ENCODE measurements at regions not wholly inside any gene's neighbourhood (a gene's known extent, or its start where the extent isn't known, plus 50 kb on each side); places are given as distances from the start of the nearest gene placed in this dataset.

DNA sequence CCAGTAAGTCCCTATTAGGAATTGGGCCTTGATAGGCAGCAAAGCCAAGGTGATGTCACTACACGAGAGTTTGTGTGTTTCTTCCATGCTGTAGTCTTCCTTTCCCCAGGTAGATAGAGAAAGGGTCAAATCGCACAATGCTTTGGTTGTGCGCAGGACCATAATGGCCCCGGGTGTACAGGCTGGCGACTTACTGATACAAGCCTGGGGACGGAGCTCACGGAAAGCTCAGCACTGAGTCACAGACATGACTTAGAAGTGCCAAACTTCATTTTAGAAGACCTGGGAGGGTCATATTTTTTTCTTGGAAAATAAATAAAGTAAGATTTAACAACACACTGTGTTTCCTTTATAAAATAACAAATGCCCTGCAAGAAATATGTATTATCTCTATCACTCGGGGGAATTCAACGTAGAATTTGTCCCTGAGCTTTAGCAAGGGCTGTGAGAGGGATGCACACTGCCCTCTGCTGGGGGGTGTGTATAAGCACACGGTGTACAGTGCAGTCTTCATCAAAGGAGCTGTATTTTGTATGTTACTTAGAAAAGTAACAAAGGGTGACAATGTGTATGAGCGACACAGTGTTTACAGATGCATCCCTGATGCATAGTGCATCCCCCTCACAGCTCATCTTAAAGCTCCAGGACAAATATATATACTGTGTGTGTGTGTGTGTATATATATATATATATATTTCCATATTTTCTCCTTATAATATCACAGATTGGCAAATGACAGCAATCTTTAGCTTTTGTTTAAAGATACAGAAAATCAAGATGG, 254.5 kb upstream of the VEGFC start:
- DNase-seq (ENCODE audit: low read depth in 2 of 2): peak; percentile 85 to 86

DNA sequence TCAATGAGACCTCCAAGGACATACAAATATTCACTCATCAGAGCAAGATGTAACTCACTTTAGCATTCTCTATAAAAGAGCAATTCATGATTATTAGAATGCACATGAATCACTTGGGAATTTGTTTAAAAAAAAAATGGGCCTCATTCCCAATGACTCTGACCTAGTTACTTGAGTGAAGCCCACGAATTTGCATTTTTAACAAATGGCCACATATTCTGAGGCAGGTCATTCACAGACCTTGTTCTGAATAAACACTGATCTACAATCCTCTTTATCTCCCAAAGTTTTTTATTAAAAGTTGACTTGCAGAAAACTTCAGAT, 255.1 kb upstream of the VEGFC start:
- no peak for DNase-seq (ENCODE audit: low read depth in 2 of 2)

DNA sequence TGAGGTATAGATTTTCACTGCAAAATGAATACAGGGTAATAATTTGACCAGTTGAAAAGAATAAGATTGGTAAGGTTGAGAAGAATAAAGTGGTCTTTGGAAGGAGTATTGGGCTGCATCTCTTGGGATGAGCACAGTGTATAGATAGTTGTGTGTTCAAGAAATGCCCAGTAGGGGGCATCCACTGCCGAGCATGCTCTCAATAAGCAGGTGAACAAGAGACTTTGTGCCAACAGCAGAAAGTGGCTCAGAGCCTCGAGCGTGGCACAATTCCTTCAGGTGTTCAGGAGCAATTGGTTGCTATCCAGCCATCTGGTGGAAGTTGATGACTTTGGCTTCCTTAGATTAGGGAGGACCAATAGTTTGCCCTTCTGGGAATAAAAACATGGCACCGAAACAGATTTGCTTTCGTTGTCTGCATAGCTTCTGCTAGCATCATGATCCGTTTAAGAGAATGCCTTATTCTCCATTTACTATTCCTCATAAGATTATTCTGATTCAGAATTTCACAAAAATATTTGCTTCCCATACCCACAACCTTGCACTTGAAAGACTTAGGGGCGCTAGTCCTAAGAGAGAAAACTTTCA, 258.1 kb upstream of the NEIL3 start:
- peak; percentile 45 to 49 for DNase-seq (ENCODE audit: low read depth in 2 of 2)

DNA sequence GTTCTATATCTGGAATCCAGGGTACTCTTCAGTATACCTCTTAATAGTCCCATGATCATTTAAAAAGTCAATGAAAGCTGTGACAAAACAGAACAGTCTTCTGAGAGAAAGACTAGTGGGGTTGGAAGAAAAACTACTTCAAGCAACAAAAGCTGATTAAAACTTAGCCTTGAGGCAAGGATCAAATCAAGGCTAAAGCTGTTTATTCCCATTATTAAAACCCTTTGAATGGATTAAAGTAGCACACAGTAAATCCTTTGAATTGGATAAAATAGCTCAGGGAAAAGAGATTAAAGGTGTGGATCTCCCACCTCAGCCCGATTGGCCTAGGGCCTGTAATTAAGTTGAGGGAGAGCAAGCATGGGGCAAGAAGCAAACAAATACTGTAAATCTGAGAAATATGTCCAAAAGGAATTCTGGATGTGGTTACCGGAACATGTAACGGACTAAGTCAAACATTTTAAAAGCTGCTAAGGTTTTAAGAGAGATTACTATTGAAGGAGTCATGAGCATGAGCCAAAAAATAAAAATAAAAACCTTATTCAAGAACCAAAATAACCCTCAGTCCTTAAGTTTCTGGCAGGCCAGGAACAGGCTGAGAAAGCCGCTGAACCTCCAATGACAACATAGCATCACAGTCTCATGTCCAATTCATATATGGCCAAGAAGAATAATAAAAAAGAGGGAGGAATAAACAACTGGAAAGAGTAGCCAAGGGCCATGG, 257.3 kb upstream of the NEIL3 start:
- no peak for DNase-seq (ENCODE audit: low read depth in 2 of 2)

DNA sequence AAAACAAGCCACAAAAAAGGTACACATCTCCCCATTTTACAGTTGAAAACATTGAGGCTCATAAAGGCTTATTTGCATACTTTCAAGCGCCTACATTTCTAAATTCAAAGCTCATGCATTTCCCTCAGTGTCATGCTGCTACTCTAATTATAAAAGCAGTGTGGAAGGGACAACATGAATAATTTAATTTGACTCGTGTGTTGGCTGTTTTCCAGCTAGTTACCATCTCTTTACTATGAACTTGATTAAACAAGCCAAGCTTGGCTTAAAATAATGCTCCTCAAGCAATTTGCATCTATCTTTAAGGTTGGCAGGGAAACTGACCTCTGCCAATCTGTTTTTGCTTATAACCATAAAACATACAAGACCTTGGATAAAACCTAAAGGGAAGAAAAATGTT, 252.5 kb upstream of the NEIL3 start:
- DNase-seq (ENCODE audit: low read depth in 2 of 2): no peak

DNA sequence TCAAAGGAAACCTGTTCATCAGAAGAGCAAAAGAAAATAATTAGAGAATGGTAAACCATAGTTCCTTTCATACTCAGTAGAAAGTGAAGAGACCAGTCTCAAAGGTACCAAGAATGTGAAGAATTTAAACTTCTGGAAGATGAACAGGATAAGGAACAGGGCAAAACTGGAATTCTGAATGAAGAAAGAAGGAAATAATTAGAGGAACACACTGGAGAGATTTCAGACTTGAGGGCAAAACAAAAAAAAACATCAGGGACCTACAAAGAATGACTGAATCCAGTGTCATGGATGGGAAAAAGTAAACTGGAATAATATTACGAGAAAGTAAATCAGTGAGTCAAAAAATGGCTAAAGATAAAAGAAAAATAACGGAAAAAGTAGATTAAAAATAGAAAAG, 245.6 kb upstream of the NEIL3 start:
- no peak for DNase-seq (ENCODE audit: low read depth in 2 of 2)

DNA sequence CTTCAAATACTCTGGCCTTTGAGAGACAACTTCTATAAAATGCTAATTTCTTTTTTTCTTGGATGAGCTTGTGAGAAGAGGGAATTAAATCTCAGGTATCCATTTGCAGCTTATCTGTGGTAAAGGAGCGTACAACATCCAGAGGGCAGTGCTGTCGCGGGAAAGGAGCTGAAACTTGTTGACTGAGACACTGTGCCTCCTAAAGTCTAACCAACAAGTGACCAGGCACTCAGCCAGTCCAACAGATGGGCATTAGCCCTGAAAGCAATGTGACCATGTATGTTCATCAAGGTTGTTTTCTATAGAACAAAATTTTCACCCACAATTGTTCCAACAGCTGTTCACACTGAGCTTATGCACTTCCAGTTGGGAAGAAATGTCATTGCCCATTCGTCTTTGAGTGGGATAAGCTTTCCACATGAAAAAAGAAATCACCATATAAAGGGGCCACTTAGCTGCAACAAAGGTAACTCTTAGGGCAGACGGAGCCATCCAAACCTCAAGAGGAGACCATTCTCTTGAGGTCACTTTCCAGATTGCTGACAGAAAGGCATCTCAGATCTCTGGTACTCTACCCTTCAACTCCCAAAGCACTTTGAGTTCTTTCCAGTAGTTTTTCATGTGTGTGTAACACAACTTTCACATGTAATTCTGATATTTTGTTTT, 244.8 kb upstream of the NEIL3 start:
- no peak for DNase-seq (ENCODE audit: low read depth in 2 of 2)

DNA sequence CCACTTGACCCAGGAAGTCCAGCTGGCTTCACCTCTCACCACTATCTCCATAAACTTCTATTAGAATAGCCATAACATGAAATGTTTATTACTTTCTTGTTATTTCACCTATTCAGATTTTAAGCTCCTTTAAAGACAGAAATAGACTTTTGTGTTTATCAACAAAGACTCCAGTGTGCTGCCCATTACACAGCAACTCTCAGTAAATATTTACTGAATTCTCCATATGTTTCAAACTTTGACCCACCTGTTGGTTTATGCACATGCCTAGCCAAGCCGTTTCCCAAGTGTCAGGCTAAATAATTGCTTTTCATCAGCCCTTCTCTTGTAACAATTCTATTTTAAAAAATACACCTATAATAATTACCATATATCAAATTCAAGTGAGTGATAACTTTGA, 242.9 kb upstream of the NEIL3 start:
- no peak for DNase-seq (ENCODE audit: low read depth in 2 of 2)

DNA sequence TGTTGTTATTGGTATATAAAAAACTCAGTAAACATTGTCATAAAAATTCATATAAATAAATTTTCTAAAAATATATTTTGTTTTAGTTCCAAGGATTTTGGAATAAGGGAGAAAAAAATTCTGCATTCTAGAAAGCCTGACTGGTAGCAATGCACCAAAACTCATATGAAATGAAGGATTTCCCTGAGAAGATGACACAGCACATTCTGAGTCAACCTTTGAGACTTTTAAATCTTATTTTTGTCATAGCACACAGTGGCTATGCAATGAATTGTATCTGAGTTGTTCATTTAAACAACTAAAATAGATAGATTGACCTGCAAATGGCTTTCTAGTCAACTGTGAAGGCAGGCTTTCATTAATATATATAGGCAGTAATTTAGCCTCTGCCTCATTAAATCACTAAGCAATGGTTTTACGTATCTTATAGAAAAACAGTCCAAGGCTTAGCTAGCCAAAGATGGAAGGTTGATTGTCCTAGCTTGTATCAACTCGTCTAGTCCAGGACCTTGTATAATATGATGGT, 239.1 kb upstream of the NEIL3 start:
- DNase-seq (ENCODE audit: low read depth in 2 of 2): no peak

DNA sequence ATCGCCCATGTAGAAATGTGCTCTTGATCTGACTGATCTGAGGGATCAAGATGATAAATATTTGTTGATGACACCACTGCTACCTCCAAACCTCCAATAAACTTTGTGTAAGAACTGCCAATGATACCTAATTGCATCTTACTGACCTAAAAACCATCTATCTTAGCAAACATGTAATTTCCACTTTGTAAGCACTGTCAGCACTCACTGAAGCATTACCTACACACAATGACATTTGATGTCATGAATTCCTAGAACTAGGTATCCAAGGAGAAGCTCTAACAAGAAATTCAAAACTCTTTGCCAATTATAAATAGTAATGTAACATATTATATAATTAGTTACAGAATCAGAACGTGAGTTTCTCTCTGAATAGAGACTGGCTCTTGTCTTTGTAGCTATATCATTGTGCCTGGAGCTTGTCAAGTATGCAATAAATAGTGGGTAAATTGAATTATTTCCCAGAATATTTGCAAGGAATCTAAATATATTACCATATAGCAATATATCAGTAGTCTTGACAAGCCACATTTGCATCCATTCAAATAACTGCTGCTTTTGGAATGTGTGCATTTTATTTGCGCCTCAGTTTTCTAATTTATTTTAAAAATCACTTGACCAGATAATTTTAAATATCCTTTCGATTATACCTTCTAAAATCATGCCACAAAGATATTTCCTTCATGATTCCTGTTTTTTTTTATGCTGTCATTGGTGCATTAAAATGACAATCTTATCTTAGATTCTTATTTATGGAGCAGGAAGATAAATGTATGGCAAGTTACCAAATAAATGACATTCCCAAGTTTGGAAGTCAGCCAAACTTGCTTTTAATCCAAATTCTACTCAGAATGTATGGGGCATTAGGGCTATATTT, 232.3 kb upstream of the NEIL3 start:
- no peak for DNase-seq (ENCODE audit: low read depth in 2 of 2)

DNA sequence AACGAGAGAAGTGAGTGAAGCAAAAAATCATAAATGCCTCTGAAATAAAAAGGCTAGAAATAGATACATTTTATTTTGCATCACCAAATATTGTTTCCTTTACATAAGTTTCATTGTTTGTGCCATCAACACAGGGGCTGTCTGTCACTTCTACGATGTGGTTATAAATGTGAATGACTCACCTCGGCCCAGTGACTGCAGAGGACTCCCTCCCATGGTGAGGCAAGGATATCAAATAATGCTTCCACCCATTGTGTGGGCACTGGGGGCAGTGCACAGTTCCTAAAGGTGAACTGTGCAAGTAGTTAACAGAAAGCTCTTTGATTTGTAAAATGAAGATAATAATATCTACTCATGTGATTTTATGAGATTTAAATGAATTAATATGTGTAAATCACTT, 230.3 kb upstream of the NEIL3 start:
- no peak for DNase-seq (ENCODE audit: low read depth in 2 of 2)

DNA sequence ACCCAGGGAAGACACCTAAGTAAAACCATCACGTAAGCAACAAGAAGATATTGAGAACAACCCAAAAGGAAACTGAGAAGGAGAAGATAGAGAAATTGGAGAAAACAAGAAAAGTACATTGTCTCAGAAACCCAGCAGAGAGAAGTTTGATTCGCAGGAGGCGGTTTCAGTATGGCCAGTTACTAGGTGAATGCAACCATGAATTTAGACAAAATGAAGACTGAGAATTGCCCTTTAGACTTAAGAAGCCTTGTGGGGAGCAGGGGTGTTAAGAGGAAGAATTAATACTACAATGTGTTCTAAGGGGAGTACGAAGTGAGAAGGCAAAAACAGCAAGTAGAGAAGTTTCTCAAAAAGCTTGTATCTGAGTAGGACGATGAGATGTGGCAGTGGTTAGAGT, 229.3 kb upstream of the NEIL3 start:
- DNase-seq (ENCODE audit: low read depth in 2 of 2): no peak

DNA sequence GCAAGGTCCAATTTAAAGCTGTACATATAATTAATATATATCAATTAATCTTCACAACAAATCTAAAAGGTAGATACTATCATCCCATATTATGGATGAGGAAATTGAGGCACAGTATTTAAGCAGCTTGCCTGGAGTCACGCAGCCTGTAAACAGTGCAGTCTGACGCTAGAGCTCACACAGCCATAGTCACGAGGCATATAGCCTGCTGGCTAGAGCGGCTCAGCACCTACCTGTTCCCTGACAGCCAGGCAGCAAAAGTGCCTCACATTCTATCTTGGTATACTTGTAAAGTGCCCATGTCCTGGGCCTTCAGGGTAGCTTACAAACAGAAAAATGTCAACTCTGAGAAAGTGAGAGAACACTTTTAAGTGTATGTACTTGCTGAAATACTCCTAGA, 222.6 kb upstream of the NEIL3 start:
- DNase-seq (ENCODE audit: low read depth in 2 of 2): no peak

DNA sequence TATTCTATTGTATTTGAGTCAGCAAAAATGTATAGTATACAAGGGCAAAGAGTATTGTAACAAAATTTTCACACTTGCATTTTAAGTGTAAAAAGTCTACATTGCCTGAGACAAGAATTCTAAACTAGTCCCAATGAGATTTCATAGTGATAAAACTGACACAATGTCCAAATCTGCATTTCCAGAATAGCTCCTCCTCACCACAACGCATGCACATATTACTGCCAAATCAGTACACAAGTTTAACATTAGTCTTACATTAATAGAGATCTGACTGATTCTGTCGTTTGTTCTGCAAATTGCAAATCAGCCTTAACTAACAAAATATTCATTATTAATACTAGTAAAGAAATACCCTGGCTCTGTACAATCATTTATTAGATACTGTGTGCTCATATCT, 222.2 kb upstream of the NEIL3 start:
- no peak for DNase-seq (ENCODE audit: low read depth in 2 of 2)

DNA sequence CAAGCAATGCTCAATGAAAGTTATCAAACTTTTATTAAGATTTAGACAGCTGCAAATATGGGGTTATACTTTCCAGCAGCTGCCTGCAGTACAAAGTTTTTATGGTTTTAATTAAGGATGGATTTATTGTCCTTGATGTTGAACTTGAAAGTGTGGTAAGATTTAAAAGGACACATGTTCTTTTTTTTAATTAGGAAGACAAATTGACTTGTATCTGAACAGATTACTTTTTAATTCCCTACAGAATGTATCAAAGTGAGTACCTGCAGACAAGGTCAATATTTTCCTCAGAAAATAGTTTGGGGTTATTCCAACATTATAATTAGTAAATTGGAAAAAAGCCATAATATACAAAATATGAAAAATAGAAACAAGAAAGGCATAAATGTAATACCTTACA, 218.2 kb upstream of the NEIL3 start:
- no peak for DNase-seq (ENCODE audit: low read depth in 2 of 2)

DNA sequence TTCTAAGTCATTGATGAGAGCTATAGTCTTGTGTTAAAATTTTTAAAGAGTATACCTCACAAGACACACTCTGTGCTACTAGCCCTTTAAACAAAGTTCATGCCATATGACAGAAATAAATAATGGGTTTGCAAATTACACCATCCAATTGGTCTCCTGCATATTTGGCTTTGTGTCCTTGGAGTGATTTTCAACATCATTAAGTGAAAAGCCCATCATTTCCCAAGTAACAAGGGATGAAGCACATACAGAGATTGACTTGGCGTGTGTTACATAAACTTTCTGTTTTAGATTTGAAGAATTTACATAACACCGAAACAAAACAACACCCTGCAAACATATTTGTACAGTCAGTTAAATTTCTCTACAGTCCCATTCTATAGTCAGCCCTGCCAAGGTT, 216.9 kb upstream of the NEIL3 start:
- DNase-seq (ENCODE audit: low read depth in 2 of 2): no peak

DNA sequence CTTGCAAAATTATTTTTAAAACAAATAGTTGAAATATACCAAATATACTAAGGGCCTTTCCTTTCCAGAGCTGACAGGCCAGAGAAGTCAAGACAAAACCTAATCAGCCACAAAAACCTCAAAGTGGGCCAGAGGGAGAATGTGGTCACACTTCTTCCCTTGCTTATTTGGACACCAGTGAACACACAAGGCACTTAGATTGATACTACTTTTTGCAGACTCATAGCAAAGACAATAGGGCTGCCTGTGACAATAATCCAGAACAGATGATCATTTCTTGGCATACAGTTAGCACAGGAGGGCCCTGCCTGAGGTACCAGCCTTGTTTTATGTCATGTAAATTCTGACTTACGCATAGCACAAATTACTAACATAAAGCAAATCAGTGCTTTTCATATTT, 215.7 kb upstream of the NEIL3 start:
- DNase-seq (ENCODE audit: low read depth in 2 of 2): no peak

DNA sequence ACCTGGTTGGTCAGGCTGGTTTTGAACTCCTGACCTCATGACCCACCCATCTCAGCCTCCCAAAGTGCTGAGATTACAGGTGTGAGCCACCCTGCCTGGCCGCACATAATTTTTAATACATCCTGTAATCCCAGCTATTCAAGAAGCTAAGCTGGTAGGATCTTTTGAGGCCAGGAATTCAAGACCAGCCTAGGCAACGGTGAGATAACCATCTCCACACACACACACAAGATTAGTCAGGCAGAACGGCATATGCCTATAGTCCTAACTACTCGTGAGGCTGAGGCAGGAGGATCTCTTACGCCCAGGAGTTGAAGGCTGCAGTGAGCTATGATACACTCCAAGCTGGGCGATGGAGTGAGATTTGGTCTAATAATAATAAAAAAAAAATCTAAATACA, 212.4 kb upstream of the NEIL3 start:
- DNase-seq (ENCODE audit: low read depth in 2 of 2): no peak

DNA sequence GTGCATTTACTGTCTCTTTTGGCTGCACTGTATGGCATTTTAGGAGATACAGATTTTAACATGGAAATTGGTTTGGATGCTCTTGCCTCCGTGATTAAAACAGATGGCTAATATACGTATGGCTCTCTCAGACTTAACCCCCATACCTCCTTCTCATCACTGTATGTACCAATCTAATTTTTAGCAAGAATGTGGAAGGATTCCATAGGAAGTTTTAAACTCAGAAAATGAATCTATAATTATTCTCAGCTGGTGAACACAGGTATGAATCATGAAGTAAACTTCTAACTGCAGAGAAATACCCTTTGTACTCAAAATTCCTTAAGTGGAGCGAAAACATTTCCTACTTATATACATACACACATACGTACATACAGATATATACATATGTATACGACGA, 210.5 kb upstream of the NEIL3 start:
- no peak for DNase-seq (ENCODE audit: low read depth in 2 of 2)

DNA sequence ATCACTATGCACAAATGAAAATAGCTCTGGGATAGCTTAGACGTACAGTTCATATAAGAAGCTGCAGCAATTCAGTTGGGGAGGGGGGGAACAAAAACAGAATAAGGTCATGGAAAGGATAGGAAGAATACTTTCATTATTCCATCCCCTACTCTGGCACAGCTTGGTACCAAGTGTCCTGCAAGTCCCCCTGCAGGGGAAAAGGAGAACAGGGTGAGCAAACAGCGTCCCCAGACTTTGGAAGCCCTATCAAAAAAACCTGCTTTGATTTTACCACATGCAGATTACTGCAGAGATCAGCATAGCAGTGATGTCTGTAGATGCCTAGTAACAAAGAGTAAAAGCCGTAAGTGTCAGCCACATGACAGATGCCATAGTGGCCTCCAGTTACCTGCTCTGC, 209.4 kb upstream of the NEIL3 start:
- no peak for DNase-seq (ENCODE audit: low read depth in 2 of 2)

DNA sequence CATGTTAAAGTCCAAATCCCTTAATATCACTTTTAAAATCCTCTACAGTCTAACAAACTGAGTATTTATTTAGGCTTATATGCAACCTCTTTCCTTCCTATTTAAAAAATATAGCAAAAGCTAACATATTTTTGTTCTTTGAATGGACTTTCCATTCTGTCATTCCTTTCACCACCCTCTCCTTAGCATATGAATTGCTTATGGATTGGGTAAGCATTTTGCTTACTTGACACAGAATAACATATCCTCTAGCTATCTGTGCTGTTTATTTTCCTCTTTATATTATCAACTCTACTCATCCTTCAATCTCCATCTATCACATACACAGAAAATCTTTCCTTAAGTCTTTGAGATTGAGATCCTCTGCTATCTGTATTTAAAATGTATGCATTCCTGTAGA, 206.1 kb upstream of the NEIL3 start:
- DNase-seq (ENCODE audit: low read depth in 2 of 2): no peak
